ENCODE measurements at regions not wholly inside any gene's neighbourhood (a gene's known extent, or its start where the extent isn't known, plus 50 kb on each side); places are given as distances from the start of the nearest gene placed in this dataset.

- no peak for DNase-seq (ENCODE audit: low read depth, low spot score)
Observed at GRCh38 chrY:14139521-14139920, 83.5 kb downstream of the VCY1B start.

GRCh38 chrY:14145614-14146013 lies 89.6 kb downstream of the VCY1B start:
- no peak for DNase-seq (ENCODE audit: low read depth, low spot score)

GRCh38 chrY:14182776-14183175 lies 126.7 kb downstream of the VCY1B start:
- DNase-seq (ENCODE audit: low read depth, low spot score), result no peak

DNA sequence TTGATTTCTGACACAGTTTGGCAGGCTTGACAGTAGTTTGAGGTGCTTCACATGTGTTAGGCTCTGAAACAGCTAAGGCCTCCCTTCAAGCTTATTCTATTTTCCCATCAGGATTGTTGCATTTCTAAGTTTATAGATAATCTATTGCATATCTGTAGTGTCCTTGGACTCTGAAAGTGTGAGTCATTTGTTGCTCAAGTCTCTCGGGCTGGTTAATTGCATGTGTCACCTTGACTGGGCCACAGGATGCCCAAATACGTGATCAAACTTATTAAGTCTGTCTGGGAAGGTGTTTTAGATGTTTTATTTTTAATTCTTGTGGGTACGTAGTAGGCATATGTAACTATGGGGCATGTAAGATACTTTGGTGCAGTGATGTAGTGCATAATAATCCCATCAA lies 166.0 kb downstream of the VCY1B start:
- no peak for DNase-seq (ENCODE audit: low read depth, low spot score)

GRCh38 chrY:14231703-14232102 lies 175.7 kb downstream of the VCY1B start:
- no peak for DNase-seq (ENCODE audit: low read depth, low spot score)

DNA sequence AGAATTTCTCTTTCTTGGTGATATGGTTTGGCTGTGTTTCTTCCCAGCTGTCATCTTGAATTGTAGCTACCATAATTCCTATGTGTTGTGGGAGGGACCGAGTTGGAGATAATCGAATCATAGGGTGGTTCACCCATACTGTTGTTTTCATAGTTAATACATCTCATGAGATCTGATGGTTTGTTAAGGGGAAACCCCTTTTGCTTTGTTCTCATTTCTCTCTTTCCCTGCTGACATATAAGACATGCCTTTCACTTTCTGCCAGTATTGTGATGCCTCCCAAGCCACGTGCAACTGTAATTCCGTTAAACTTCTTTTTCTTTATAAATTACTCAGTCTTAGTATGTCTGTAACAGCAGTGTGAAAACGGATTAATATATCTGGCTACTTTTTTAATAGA lies 179.0 kb downstream of the VCY1B start:
- DNase-seq (ENCODE audit: low read depth, low spot score), result no peak

- no peak for DNase-seq (ENCODE audit: low read depth, low spot score)
Observed at GRCh38 chrY:14238277-14238676, 182.2 kb downstream of the VCY1B start.

GRCh38 chrY:14246948-14247347 lies 190.9 kb downstream of the VCY1B start:
- no peak for DNase-seq (ENCODE audit: low read depth, low spot score)

DNA sequence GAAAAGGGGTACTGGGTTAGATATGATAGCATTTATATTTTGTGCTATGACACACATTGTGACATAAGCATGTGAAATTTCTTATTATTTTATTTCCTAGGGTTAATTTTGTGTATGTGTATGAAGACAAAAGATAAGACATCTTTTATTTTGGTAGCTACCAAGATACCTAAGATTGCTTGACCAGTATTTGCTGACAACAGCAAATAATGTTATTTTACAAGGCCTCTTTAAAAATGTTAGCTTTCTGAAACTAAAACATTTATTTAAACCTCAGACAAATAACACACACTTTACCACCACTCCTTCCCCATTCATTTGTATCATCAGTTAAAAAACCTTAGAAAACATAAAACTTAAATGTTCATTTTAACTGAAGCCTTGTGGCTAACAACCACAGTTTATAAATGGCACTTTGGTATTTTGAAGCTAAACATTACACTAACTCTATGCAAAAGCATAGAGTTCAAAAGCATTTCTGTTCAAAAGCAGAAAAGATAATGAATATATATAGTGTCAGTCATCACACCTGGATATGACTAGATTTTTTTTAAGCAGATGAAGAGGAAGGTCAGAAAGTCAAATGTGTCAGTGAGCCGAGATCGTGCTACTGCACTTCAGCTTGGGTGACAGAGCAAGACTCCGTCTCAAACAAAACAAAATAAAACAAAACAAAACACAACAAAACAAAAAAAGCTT lies 193.0 kb downstream of the VCY1B start:
- DNase-seq (ENCODE audit: low read depth, low spot score), result no peak

DNA sequence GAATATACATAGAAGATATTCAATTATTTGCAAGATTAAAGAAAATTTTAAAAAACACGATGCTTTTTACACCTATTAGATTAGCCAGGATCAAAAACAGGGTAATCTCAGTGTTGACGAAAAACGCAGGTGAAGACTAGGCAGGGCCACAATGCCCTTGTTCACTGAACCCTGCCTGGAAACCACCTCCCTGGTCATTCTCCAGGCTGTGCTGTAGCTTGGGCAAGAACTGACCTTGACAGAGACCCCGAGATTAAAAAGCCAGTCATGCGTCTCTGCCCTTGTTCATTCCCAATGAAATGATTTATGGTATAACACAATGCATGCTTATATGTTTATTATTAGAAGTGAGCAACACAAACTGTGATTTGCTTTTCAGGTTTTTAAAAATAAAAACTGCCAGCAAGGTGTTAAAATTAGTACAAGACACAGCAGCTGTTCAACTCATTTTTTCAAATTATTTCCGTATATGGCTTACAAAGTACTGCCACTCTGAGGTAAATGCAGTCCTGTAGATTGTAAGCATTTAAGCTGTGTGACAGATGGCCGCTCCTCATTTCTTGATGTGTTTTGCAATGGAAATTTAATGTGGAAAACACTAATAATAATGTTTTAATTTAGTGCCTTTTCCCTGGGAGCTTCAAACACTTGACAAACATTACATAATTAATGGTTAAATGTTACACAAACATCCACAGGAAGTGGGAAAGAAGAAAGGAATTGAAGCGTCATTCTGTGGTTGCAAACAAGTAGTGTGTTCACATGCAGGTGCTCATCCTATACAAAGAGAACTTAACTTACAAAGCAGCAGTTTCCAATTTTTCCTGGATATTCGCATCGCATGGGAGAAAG lies 200.2 kb downstream of the VCY1B start:
- DNase-seq (ENCODE audit: low read depth, low spot score), result no peak

DNA sequence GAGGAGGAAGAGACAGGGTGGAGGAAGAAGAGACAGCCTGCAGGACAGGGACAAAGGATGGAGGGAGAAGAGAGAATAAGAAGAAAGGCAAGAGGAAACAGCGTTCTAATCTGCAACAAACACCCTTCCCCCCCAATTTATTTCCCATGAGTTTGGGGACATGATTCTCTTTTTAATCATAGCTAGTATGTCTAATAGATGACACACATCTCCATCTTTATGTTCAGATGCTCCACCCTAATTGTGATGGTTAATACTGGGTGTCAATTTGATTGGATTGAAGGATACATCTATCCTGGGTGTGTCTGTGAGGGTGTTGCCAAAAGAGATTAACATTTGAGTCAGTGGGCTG lies 200.8 kb downstream of the VCY1B start:
- no peak for DNase-seq (ENCODE audit: low read depth, low spot score)

GRCh38 chrY:14277029-14277428 lies 221.0 kb downstream of the VCY1B start:
- no peak for DNase-seq (ENCODE audit: low read depth, low spot score)

- DNase-seq (ENCODE audit: low read depth, low spot score), result no peak
Observed at GRCh38 chrY:14290656-14291375, 233.5 kb upstream of the NLGN4Y start.

DNA sequence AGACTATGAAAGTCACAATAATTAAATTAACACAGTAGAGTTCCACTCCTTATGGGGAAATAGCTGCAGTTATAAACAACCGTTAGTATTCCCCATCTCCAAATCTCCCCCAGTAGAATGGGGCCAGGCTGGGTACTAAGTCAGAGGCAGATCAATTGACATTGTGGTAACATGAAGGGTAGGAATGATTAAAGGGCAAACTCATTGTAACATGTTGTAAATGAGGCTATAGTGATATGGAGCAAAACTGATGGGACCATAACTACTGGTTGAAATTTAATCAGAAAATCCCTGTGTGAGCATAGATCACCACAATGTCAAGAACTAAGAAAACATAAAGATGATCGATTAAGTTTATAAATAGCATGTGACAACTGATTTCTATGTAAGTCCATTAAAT lies 231.9 kb upstream of the NLGN4Y start:
- DNase-seq (ENCODE audit: low read depth, low spot score), result no peak

DNA sequence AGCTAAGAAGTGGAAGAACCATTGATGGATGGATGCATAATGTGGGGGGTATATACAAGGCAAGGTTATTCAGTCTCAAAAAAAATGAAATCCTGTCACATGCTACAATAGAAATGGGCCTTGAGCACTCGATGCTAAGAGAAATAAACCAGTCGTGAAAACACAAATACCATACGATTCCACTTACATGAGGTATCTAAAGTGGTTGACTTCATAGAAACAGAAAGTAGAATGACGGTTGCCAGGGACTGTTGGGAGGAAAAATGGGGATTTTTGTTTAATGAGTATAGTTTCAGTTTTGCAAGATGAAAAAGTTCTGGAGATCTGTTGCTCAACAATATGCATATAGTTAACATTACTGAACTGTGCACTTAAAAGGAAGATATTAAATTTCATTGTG lies 223.6 kb upstream of the NLGN4Y start:
- no peak for DNase-seq (ENCODE audit: low read depth, low spot score)

- DNase-seq (ENCODE audit: low read depth, low spot score), result no peak
Observed at GRCh38 chrY:14301552-14301951, 222.8 kb upstream of the NLGN4Y start.

GRCh38 chrY:14328677-14329345 lies 195.5 kb upstream of the NLGN4Y start:
- no peak for DNase-seq (ENCODE audit: low read depth, low spot score)

DNA sequence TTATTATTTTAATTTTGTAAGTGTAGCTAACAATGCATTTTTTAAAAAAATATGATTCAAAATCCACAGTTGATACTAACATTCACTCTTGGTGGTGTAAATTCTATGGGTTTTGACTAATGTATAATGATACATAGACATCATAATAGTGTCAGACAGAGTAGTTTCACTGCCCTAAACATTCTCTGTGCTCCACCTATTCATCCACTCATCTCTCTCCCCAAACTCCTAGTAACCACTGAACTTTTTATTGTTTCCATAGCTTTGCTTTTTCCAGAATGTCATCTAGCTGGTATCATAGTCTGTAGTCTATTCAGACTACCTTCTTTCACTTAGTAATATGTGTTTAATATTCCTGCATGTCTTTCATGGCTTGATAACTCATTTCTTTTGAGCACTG lies 194.0 kb upstream of the NLGN4Y start:
- DNase-seq (ENCODE audit: low read depth, low spot score), result no peak

DNA sequence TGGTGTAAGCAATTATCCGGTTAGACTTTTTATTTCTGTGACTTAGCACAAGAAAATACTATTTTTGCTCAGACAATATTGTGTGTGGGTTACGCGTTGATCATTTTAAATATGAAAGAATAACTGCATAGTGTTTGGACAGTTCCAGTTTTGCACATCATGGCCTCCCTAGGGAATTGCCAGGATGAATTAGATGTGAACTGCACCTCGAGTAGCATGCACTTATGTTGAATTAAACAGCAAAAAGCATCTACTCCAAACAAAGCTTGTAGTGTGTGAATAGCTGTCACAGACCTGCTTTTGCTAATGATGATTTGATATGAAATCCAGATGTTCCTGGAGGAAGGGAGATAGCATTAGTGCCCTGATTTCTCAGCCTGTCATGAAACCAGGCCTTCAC lies 184.8 kb upstream of the NLGN4Y start:
- no peak for DNase-seq (ENCODE audit: low read depth, low spot score)

GRCh38 chrY:14340459-14341143 lies 183.7 kb upstream of the NLGN4Y start:
- no peak for DNase-seq (ENCODE audit: low read depth, low spot score)

GRCh38 chrY:14344648-14345333 lies 179.5 kb upstream of the NLGN4Y start:
- DNase-seq (ENCODE audit: low read depth, low spot score), result no peak

Measured in iPS DF 19.7 (cell line).